ENCODE measurements at regions not wholly inside any gene's neighbourhood (a gene's known extent, or its start where the extent isn't known, plus 50 kb on each side); places are given as distances from the start of the nearest gene placed in this dataset.

- TF ChIP-seq POLR2AphosphoS5 (IDR thresholded peaks at IDR 0.05) (no peak), CTCF (IDR thresholded peaks at IDR 0.05) (peak; percentile 75 to 89 (median 78))
Measured at GRCh38 chr18:8988260-8988871, 114.1 kb upstream of the NDUFV2 start.
